GM19397 (cell line): ENCODE measurements at regions not wholly inside any gene's neighbourhood (a gene's known extent, or its start where the extent isn't known, plus 50 kb on each side); places are given as distances from the start of the nearest gene placed in this dataset.
A peak's percentile ranks its signal among the peaks of the same experiment; 100 is the strongest.
"Not testable (repeated sequence)": the region's sequence is repeated elsewhere in the genome, so short reads cannot be mapped to it uniquely, and the experiment has no call there.

ENCODE experiments used
- ATAC-seq: cut with Tn5 transposase; IDR thresholded peaks from one replicate; pipeline ENCODE4 v1.9.1; 2021; ENCODE audit warnings: mild to moderate bottlenecking, moderate library complexity; ENCODE audit not compliant: unreplicated experiment

DNA sequence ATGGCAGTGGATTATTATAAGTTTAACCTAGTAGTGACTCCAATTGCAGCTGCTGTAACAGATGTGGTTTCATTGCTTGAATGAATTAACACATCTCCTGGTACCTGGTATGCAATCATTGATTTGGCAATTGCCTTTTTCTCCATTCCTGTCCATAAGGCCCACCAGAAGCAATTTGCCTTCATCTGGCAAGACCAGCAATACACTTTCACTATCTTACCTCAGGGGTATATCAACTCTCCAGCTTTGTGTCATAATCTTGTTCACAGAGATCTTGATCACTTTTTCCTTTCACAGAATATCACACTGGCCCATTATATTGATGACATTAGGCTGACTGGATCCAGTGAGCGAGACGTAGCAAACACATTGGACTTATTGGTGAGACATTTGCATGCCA lies 128.7 kb upstream of the ZC3H12C start:
- ATAC-seq = no peak

DNA sequence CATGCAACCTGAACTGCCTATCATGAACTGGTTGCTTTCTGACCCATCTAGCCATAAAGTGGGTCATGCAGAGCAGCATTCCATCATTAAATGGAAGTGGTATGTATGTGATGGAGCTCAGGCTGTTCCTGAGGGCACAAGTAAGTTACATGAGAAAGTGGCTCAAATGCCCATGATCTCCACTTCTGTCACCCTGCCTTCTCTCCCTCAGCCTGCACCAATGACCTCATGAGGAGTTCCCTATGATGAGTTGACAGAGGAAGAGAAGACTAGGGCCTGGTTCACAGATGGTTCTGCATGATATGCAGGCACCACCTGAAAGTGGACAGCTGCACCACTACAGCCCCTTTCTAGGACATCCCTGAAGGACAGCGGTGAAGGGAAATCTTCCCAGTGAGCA lies 127.7 kb upstream of the ZC3H12C start:
- not testable (repeated sequence) for ATAC-seq

DNA sequence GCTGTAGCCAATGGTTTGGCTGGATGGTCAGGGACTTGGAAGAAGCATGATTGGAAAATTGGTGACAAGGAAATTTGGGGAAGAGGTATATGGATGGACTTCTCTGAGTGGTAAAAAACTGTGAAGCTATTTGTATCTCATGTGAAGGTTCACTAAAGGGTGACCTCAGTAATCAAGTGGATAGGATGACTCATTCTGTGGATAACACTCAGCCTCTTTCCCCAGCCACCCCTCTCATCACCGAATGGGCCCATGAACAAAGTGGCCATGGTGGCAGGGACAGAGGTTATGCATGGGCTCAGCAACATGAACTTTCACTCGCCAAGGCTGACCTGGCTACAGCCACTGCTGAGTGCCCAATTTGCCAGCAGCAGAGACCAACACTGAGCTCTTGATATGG lies 127.3 kb upstream of the ZC3H12C start:
- not testable (repeated sequence) for ATAC-seq

DNA sequence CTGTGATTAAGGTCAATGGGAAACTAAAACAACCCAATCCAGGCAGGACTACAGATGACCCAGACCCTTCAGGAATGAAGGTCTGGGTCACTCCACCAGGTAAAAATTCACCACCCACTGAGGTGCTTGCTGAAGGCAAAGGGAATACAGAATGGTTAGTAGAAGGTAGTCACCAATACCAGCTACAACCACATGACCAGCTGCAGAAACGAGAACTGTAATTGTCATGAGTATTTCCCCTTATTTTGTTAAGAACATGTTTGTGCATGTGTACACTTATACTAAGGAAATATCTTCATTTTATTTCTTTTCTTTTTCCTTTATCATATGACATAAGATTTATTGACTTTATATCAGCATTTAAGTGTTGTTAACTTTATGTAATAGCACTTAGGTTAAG lies 126.1 kb upstream of the ZC3H12C start:
- ATAC-seq = not testable (repeated sequence)

DNA sequence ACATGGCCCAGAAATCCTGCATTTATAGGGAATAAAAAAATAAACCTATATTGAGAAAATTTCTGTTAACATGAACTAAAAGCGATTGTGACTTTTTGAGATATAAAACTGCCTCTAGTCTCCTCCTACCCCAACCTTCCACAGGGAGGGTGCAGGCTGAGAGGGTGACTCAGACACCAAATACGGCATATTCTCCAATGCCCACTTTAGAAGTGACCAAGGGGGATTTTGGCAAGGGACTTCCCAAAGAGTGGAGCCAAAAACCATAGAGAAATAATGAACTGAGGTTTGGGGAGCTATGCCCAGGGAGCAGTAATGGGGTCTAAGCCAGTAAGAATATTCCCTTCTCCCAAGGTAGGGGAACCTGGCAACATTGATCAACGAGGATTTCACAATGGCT lies 124.9 kb upstream of the ZC3H12C start:
- no peak for ATAC-seq

DNA sequence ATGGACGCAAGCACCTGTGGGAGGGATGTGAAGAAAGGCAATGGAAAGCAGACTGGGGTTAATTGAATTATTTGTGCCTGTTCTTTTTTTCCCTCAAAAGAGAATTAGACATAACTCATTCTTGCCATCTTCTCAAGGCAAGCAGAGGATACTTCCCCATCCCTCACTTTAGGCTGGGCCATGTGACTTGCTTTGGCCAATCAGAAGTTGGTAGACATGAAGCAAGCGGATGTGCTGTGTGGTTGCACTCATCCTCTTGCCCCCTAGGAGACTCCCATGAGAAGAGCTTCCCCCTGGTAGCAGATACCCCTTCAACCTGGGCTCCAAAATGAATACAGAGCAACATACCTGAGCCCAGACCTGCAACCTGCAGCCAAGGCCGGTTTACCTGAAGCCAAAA lies 124.4 kb upstream of the ZC3H12C start:
- ATAC-seq = no peak

DNA sequence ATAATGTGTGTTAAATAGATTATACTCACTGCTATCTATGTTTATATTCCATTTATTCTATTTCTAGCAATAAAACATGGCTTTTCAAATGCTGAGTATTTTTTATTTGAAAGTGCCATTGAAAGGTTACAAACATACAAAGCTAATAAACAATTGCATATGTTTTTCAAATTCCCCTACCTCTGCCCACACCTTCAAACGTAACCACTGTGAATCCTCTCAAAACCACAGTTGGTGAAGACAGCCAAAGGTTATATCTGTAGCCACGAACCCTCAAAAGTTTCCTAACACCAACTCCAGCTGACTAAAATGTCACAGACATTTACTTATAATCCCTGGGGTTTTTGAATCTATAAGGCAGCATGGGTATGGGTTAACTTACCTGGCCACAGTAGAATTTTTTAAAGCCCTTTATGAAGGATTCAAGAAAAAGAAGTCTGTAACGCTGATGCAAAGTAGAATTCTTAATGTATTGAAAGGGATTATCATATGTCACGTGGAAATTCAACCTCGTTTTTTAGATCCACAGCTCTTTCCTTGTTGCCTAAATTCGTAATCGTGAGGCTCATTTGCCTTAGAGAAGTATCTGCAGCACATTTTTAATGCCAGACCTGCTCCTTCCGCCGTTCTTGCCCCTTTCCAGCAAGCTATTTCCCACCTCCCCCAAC lies 122.5 kb upstream of the ZC3H12C start:
- ATAC-seq = peak; percentile 48

DNA sequence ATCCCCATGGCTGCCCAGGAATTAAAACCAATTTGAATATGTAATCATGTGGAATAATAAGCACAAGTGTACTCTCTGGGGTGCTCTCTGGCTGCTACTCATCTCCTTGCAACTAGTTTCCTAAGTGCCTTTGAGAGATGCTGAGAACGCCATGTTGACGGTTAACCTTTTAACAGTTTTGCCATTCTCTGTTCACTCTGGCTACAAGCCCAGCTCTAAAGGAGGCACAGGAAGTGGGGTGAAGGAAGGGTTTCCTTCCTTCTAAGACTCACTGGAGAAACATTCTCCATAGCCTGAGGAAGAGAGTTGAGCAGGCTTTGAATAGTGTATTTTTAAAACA lies 122.0 kb upstream of the ZC3H12C start:
- ATAC-seq = no peak

DNA sequence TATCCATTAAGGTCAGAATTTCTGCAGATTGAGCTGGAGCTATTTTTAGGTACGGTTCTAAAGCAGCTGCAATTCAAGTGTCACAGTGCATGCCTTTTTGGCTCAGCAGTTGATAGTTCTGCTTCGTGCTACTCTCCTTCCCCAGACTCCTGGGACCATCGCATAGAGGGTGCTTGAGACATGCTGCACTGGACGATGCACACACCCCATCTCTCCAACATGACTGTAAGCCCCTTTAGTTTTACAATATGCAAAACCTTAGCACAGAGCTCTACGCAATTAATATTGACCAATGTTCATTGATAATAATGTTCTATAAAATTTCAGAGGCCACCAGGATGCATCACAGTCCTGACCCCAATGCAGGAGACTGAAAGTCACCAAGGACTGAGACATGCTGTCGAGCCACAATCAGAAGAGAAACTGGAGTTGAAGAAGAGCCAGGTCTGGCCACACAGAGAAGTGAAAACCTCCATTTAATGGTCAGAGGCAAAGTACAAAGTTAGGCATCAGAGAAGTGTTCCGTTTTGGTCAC lies 120.9 kb upstream of the ZC3H12C start:
- peak; percentile 71 for ATAC-seq

DNA sequence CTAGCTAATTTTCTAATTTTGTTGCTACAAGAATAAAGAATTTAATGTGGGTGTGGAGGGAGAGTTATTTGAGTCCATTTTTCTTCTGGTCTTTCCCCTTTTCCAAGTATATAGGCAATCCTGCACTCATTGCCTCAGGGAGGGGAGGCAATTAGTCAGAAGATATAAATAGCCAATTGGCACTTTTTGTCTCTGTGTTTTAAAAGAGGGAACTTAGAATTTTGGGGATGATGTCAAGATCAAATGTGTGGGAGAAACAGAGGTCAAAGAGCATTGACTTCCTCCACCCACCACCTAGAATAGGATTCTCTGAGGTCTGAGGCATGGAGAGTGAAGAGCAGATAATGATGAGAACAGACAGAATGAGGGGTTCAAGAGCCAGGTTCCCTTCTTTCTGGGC lies 120.3 kb upstream of the ZC3H12C start:
- no peak for ATAC-seq

DNA sequence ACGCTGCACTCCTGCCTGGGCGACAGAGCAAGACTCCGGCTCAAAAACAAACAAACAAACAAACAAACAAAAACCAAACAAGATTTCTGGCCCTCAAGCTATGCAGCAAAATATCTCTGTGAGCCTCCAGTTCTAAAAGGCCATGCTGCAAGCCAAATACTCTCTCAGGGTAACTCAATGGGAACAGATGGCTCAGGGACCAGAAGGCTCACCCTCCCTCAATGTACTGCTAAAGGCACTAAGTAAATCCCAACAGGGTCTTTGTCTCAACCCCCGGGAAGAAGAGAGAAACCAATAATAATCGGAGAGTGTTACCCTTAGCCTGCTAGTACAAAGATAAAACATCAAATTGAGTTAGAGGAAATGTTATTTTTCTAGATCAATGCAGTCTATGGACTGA lies 119.7 kb upstream of the ZC3H12C start:
- ATAC-seq = no peak

DNA sequence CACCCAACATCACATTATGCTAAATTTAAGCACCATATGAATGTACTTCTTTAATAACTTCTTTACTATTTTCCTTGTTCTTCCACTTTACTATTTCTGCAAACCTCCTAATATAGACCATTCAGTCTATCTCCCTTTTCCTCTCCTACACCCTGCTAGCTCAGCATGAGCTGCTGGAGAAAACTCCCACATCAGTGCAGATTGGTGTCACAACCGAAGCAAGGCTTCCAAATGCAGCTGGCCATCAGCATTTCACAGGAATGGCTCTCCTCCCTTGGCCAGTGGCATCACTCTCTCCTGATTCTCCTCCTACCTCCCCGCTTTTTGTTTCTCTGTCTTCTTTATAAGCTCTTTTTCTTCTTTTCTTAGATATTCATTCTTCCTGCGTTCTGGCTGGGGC lies 118.7 kb upstream of the ZC3H12C start:
- no peak for ATAC-seq

DNA sequence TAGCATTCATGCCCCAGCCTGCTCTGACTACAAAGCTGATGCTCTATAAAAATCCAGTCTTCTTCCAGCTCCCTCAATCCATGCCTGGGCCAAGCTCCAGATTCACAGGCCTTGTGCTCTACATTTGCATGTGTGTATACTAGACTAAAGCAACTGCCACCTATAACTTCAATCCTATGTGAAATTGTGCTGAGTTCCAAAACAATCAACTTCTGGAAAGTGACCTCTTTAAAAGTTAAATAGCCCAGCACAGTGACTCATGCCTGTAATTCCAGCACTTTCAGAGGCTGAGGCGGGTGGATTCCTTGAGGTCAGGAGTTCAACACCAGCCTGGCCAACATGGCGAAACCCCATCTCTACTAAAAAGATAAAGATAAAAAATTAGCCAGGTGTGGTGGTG lies 114.3 kb upstream of the ZC3H12C start:
- ATAC-seq = no peak

DNA sequence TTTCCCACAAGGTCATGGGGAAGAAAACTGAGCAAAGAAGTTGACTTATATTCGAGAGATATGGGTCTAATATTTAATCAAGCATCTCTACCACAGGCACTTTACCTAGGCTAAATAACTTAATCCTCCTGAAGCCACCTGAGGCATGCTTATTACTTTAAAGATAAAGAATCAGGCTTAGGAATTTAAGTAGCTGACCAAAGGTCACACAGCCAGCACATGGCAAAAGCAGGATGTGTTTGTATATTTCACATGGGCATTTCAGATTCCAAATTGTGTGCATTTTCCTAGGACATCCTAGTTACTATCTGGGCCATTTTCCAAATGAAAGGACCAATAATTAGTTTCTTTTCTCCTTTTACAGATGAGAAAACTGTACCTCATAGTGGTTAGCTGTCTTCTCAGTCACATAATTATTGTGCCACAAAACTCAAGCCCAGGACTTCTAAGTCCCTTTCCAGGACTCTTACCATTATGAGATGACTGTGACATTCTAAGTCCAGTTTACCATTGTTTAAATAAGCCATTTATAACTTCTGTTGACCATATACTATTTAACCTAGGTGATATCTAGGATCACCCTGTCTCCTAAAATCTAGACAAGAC lies 112.1 kb upstream of the ZC3H12C start:
- no peak for ATAC-seq

DNA sequence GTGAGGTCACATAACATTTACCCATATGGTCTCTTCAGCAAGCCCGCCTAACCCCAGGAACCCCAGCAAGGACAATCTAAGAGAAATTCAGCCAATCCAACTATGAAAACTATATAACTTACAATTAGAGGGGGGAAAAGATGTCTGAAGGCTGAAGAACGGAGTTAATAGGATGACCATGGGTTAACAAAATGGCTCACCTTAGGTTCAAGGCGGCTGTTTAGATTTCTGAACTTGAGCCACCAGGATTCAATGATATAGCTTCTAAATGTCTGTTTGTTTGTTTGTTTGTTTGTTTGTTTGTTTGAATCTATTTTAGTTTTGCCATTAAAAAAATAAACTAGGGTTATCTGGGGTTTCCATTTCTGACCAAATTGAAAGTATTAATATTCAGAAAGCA lies 109.8 kb upstream of the ZC3H12C start:
- no peak for ATAC-seq

DNA sequence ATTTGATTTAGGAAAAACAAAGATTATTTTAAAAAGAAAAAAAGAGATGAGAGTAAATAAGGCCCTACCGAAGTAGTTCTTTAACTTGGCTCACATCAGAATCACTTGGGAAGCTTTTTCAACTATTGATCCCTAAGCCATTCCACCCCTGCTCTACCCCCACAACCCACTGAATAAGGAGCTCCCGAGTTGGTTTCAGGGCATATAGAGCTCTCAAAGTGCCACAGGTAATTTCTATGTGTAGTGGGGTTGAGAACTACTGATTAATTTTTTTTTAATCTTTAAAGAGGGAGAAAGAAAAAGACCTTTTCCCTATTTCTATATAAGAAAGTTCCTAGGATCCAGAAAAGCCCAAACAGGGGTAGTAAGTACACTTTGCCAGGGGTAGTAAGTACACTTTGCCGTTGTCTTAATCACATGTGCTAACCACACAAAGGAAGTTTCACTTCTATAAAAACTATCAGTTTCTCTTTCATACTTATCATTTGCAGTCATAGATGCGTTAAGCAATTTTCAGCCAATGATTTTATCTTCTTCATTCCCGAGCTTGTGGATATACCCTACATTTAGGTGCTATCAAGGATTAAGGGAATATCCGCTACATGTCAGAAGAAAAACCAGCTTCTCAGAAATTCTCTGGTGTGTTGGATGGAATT lies 108.4 kb upstream of the ZC3H12C start:
- ATAC-seq = peak; percentile 80

DNA sequence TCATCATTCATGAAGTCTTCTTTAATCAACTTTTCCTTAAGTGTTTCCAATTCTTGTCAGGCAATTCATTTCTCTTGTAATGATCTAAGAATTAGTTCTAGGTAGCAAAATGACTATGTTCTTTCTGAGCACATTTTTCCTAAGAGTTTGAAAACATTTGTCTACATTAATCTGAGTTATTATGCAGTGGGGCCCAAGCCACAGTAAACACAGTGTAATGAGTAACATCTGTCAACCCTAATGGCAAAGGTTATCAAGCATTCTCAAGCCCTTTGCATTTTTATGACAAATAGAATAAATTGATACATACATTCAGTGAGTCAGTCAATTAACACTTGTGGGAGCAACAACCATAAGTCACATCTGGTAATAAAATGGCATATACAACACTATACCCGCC lies 106.7 kb upstream of the ZC3H12C start:
- no peak for ATAC-seq

DNA sequence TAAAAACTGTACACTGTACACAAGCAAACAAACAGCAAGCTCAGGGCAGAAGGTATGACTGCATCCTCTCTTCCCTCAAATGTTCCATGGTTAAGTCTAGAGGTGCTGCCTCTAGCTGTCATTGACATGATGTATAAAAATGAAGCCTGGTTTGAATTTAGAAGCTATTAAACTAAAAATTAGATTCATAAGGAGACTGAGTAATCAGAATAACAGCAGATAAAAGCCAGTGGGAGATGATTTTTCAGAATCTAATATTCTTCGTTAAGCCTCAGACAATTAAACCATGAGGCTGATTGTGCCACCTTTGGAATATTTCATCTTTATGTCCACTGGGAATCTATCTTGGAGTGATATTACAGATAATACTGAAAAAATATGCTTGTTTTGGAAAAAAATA lies 101.4 kb upstream of the ZC3H12C start:
- ATAC-seq = no peak

DNA sequence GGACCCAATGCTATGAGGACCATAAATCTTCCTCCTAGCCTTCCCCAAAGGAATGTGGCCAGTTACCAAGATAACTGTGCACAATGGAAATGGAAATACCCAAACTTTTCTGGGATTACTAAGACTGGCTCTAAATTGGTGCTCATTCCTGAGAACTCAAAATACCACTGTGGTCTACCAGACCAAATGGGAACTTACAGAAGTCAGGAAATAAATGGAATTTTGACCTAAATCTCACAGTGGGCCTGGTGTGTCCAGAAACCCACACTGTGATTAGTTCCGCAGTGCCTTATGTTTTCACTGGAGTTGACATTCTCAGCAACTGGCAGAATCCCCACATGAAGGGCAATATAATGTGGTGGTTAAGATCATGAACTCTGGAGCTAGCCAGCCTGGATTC lies 99.4 kb upstream of the ZC3H12C start:
- ATAC-seq = no peak

DNA sequence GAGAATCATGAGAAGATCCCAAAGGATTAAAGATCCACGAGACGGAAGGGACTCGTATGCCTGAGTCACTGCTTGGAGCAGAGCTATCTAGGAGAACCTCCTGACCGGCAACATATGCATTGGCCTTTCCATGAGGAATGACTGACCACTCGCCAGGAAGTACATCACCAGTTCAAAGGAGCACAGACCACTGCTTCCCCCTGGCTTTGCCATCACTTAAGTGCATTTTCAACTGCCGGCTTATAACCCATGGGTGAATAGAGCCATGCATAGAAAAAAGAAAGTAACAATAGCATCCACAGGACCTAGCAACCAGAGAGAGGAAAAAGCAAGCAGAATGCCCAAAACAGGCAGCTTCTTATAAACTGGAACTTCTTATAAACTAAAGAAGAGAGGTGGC lies 98.3 kb upstream of the ZC3H12C start:
- no peak for ATAC-seq

DNA sequence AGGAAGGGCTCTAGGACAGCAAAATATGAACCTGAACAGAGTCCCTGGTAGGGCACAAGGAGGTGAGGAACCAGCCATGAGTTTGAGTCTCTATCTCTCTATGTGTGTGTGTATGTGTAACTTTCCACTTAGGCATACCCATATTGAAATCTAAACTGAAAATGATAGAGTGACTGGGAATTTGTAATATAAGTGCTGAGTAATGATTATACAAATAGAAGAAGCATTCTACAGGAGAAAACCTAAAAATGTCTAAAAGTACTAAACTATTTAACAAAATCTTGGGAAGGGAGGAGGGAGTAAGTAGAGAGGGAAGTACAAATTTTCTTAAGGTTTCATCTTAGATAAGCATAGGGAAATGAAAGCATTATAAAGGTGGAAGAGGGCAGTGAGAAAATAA lies 97.1 kb upstream of the ZC3H12C start:
- no peak for ATAC-seq

DNA sequence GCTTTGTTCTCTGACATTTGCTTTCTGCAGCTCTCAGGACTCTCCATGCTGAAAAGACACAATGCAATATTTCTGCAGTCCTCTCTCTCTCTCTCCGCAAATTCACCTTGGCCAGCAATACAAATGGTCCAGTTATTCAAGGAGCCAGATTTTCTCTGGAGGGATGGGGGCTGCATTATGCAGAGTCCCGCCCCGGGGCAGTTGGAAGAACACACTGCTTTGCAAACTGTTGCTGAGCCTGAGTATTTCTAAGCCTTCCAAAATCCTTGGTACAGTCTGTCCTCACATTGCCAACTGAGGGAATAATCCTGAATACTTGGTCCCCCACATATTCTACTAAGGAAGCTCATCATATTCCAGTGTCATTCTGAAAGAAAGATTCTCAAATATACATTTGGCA lies 94.3 kb upstream of the ZC3H12C start:
- ATAC-seq = no peak
